ENCODE measurements at regions not wholly inside any gene's neighbourhood (a gene's known extent, or its start where the extent isn't known, plus 50 kb on each side); places are given as distances from the start of the nearest gene placed in this dataset.

DNA sequence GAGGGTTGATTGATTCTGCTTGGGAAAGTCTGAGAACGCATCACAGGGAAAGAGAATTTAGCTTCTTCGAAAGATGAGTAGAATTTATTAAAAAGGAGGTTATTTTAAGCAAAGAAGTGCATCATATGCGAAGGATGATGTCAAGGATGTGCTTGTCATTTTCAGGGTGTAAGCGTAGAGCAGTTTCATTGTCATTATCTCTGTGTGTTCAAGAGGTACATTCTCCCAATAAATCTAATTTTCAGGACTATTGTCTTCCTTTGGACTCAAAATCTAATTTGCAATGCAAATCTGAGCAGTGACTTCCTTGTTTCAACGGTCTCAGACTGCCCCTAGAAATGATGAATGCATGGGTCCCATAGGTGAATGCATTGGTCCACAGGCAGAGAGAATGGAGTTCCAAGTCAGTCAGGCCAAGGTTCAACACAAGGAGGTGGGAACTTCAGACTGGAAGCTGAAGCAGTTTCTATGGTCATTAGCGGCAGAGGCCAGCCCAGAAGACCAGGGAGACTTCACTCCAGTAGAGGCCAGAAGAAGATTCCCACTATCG, 99.8 kb downstream of the CDC42EP3 start:
- Histone ChIP-seq H3K4me3 (no peak overlapping the region), H3K27ac (ENCODE audit: extremely low read depth, low read depth, low read length) (no peak overlapping the region), H3K4me1 (replicated peaks in 1 of 2; ENCODE audit: control insufficient read depth in 2 of 2, insufficient read depth in 2 of 2, low read length in 2 of 2) (peaks cover 0 to 7% of the 10 kb centered on the region in 2 experiments; a peak in 2 of 5 replicates), H3K9ac (ENCODE audit: insufficient read depth in 1 of 2, low read depth in 2 of 2, low read length in 2 of 2) (no peak overlapping the region), H3K36me3 (ENCODE audit: control insufficient read depth, insufficient read depth, low read length) (peaks cover 5% of the 10 kb centered on the region; the same call in 2 of the 3 replicates), H2AFZ (ENCODE audit: low read depth, low read length) (no peak overlapping the region), H3K4me2 (ENCODE audit: insufficient read depth, low read length) (no peak overlapping the region), H3K9me3 (replicated peaks; ENCODE audit: control insufficient read depth, insufficient read depth, low read depth, low read length) (no peaks in the 10 kb centered on the region), H3K79me2 (ENCODE audit: control insufficient read depth, insufficient read depth, low read length) (peaks cover 2% of the 10 kb centered on the region; the same call in 1 of the 3 replicates), H3K27me3 (ENCODE audit: control insufficient read depth in 2 of 2, insufficient read depth in 2 of 2, low read length in 2 of 2) (no peaks in the 10 kb centered on the region), H4K20me1 (replicated peaks; ENCODE audit: control insufficient read depth, insufficient read depth, low read length) (no peaks in the 10 kb centered on the region), H3K9me1 (ENCODE audit: control insufficient read depth, insufficient read depth, low read length) (no peaks in the 10 kb centered on the region)
- CTCF ChIA-PET (ENCODE audit: low intra/inter-chr PET ratio), result no interaction called here
- POLR2A ChIA-PET, result no interaction called here
- ATAC-seq, result no peak; the same call in 2 of the 3 replicates
- WGBS (ENCODE audit: insufficient coverage, low coverage, missing lambda C conversion rate), result 83% methylated on average over 6 of the region's 7 CpGs
- no peak for DNase-seq (ENCODE audit: extremely low read depth in 1 of 4, low spot score in 3 of 4)
- FAIRE-seq, result no peak
- in situ Hi-C loops (cut with MboI), result no loop called here
- no TSS peak for BruUV-seq (replicated peaks)
- intact Hi-C loops (cut with micrococcal nuclease), result no loop called here
- no peak for TF ChIP-seq NR2C1 (IDR thresholded peaks at IDR 0.05)
- no peak for TF ChIP-seq NR2C1 (tag; IDR thresholded peaks at IDR 0.05)
- no peak for TF ChIP-seq FIP1L1 (IDR thresholded peaks at IDR 0.05; ENCODE audit: low read depth, low read length, poor library complexity, severe bottlenecking)
- TF ChIP-seq MAZ (CRISPR knock-in tag; conservative IDR thresholded peaks at IDR 0.05 in 1 of 2, IDR thresholded peaks at IDR 0.05 in 1 of 2), result no peak
- TF ChIP-seq ZC3H8 (IDR thresholded peaks at IDR 0.05), result no peak
- no peak for TF ChIP-seq RBM34 (IDR thresholded peaks at IDR 0.05; ENCODE audit: borderline replicate concordance, insufficient read depth, low read length)
- TF ChIP-seq HSF4 (CRISPR knock-in tag; IDR thresholded peaks at IDR 0.05; ENCODE audit: borderline replicate concordance), result no peak
- TF ChIP-seq MAX (CRISPR knock-in tag; IDR thresholded peaks at IDR 0.05), result no peak
- no peak for TF ChIP-seq MAFK (IDR thresholded peaks at IDR 0.05; ENCODE audit: low read length)
- TF ChIP-seq, protein P1, sequence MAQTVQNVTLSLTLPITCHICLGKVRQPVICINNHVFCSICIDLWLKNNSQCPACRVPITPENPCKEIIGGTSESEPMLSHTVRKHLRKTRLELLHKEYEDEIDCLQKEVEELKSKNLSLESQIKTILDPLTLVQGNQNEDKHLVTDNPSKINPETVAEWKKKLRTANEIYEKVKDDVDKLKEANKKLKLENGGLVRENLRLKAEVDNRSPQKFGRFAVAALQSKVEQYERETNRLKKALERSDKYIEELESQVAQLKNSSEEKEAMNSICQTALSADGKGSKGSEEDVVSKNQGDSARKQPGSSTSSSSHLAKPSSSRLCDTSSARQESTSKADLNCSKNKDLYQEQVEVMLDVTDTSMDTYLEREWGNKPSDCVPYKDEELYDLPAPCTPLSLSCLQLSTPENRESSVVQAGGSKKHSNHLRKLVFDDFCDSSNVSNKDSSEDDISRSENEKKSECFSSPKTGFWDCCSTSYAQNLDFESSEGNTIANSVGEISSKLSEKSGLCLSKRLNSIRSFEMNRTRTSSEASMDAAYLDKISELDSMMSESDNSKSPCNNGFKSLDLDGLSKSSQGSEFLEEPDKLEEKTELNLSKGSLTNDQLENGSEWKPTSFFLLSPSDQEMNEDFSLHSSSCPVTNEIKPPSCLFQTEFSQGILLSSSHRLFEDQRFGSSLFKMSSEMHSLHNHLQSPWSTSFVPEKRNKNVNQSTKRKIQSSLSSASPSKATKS (CRISPR knock-in tag; IDR thresholded peaks at IDR 0.05), result no peak
- no peak for TF ChIP-seq HMG20B (CRISPR knock-in tag; IDR thresholded peaks at IDR 0.05)
- TF ChIP-seq CHCHD3 (CRISPR knock-in tag; IDR thresholded peaks at IDR 0.05), result no peak
- TF ChIP-seq, protein P2, sequence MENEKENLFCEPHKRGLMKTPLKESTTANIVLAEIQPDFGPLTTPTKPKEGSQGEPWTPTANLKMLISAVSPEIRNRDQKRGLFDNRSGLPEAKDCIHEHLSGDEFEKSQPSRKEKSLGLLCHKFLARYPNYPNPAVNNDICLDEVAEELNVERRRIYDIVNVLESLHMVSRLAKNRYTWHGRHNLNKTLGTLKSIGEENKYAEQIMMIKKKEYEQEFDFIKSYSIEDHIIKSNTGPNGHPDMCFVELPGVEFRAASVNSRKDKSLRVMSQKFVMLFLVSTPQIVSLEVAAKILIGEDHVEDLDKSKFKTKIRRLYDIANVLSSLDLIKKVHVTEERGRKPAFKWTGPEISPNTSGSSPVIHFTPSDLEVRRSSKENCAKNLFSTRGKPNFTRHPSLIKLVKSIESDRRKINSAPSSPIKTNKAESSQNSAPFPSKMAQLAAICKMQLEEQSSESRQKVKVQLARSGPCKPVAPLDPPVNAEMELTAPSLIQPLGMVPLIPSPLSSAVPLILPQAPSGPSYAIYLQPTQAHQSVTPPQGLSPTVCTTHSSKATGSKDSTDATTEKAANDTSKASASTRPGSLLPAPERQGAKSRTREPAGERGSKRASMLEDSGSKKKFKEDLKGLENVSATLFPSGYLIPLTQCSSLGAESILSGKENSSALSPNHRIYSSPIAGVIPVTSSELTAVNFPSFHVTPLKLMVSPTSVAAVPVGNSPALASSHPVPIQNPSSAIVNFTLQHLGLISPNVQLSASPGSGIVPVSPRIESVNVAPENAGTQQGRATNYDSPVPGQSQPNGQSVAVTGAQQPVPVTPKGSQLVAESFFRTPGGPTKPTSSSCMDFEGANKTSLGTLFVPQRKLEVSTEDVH (IDR thresholded peaks at IDR 0.05; ENCODE audit: low read depth, partially characterized antibody), result no peak
- no peak for TF ChIP-seq TCF7 (IDR thresholded peaks at IDR 0.05; ENCODE audit: borderline replicate concordance)
- TF ChIP-seq MTA2 (IDR thresholded peaks at IDR 0.05; ENCODE audit: low read depth), result no peak
- TF ChIP-seq SP2 (IDR thresholded peaks at IDR 0.05; ENCODE audit: extremely low read depth, low read depth, low read length, poor library complexity, severe bottlenecking), result no peak
- no peak for TF ChIP-seq ELK3 (CRISPR knock-in tag; IDR thresholded peaks at IDR 0.05)

Data from K562 (cell line).